Liver (tissue), 8 donors: ENCODE measurements at regions not wholly inside any gene's neighbourhood (a gene's known extent, or its start where the extent isn't known, plus 50 kb on each side); places are given as distances from the start of the nearest gene placed in this dataset.

Source experiments
- DNase-seq: peaks from one replicate; pipeline ENCODE4 v3.0.0-alpha.2; 2017; ENCODE audit warnings: low spot score
- H3K27ac ChIP-seq, 2 donors: one replicate each; pipeline ENCODE4 v1.7.0; 2013; ENCODE audit warnings: inconsistent platforms in 2 of 2, low read length in 2 of 2, control low read depth in 1 of 2, low read depth in 1 of 2, mild to moderate bottlenecking in 1 of 2
- H3K27me3 ChIP-seq, 4 donors: one replicate each; pipeline versions ENCODE4 v1.6.1 to v1.7.0; 2013; ENCODE audit warnings: low read length in 3 of 4, inconsistent platforms in 1 of 4, mild to moderate bottlenecking in 1 of 4, moderate library complexity in 1 of 4; ENCODE audit not compliant: control insufficient read depth in 4 of 4, insufficient read depth in 4 of 4
- H3K36me3 ChIP-seq, 4 donors: one replicate each; pipeline versions ENCODE4 v1.6.1 to v1.7.0; 2013; ENCODE audit warnings: low read length in 3 of 4, mild to moderate bottlenecking in 3 of 4, low read depth in 1 of 4, moderate library complexity in 1 of 4; ENCODE audit not compliant: control insufficient read depth in 4 of 4, insufficient read depth in 3 of 4
- H3K4me1 ChIP-seq, 4 donors: one replicate each; pipeline versions ENCODE4 v1.6.1 to v1.7.0; 2013; ENCODE audit warnings: low read length in 3 of 4, mild to moderate bottlenecking in 3 of 4, moderate library complexity in 1 of 4; ENCODE audit not compliant: control insufficient read depth in 4 of 4, insufficient read depth in 4 of 4
- H3K4me3 ChIP-seq, 3 donors: one replicate each; pipeline versions ENCODE4 v1.6.1 to v1.7.0; 2013; ENCODE audit warnings: low read length in 3 of 3, control low read depth in 1 of 3, low read depth in 1 of 3, mild to moderate bottlenecking in 1 of 3
- H3K9ac ChIP-seq, 2 donors: one replicate each; pipeline ENCODE4 v1.7.0; 2013; ENCODE audit warnings: low read length in 2 of 2, mild to moderate bottlenecking in 2 of 2, moderate library complexity in 2 of 2, control low read depth in 1 of 2, low read depth in 1 of 2
- H3K9me3 ChIP-seq, 4 donors: one replicate each; pipeline versions ENCODE4 v1.6.1 to v1.7.0; 2013; ENCODE audit warnings: low read length in 3 of 4; ENCODE audit not compliant: control insufficient read depth in 4 of 4
- EGR1 ChIP-seq, 2 donors: IDR thresholded peaks; 2 replicates each; pipeline ENCODE4 v1.6.1; 2016 to 2018; ENCODE audit warnings: antibody characterized with exemption in 2 of 2, low read depth in 2 of 2
- FOXA1 ChIP-seq: IDR thresholded peaks from 2 replicates; pipeline ENCODE4 v1.6.1; 2016; ENCODE audit warnings: antibody characterized with exemption
- FOXA2 ChIP-seq: IDR thresholded peaks from 2 replicates; pipeline ENCODE4 v1.6.1; 2016; ENCODE audit warnings: antibody characterized with exemption
- GABPA ChIP-seq, 2 donors: IDR thresholded peaks in 1 of 2; conservative IDR thresholded peaks in 1 of 2; 2 replicates each; pipeline ENCODE4 v1.6.1; 2016; ENCODE audit warnings: antibody characterized with exemption in 2 of 2, mild to moderate bottlenecking in 1 of 2, moderate library complexity in 1 of 2
- HNF4A ChIP-seq, 2 donors: conservative IDR thresholded peaks; 2 replicates each; pipeline ENCODE4 v1.6.1; 2016; ENCODE audit warnings: antibody characterized with exemption in 2 of 2, mild to moderate bottlenecking in 2 of 2
- HNF4G ChIP-seq: IDR thresholded peaks from 2 replicates; pipeline ENCODE4 v1.6.1; 2016; ENCODE audit warnings: antibody characterized with exemption
- JUND ChIP-seq, 2 donors: IDR thresholded peaks; 2 replicates each; pipeline ENCODE4 v1.6.1; 2016; ENCODE audit warnings: antibody characterized with exemption in 2 of 2
- NR2F2 ChIP-seq: IDR thresholded peaks from 2 replicates; pipeline ENCODE4 v1.6.1; 2016; ENCODE audit warnings: antibody characterized with exemption
- RAD21 ChIP-seq, 2 donors: IDR thresholded peaks; 2 replicates each; pipeline ENCODE4 v1.6.1; 2016; ENCODE audit warnings: antibody characterized with exemption in 2 of 2, mild to moderate bottlenecking in 2 of 2
- RXRA ChIP-seq, 2 donors: IDR thresholded peaks; 2 replicates each; pipeline ENCODE4 v1.6.1; 2017 to 2018; ENCODE audit warnings: antibody characterized with exemption in 2 of 2, mild to moderate bottlenecking in 1 of 2
- SP1 ChIP-seq: IDR thresholded peaks from 2 replicates; pipeline ENCODE4 v1.6.1; 2018; ENCODE audit warnings: antibody characterized with exemption, mild to moderate bottlenecking
- TAF1 ChIP-seq: conservative IDR thresholded peaks from 2 replicates; pipeline ENCODE4 v1.6.1; 2016; ENCODE audit warnings: antibody characterized with exemption, mild to moderate bottlenecking
- YY1 ChIP-seq: IDR thresholded peaks from 2 replicates; pipeline ENCODE4 v1.6.1; 2016; ENCODE audit warnings: antibody characterized with exemption, mild to moderate bottlenecking
- WGBS: extraction: QIAGEN DNeasy Blood & Tissue Kit; methylation state at CpG from one replicate; pipeline ENCODE4 v1.1.7; 2013; 5-methylcytosine and 5-hydroxymethylcytosine counted together
- TF ChIP-seq, protein P1 (sequence below): fragments of 150-350 bp; IDR thresholded peaks from 2 replicates; pipeline ENCODE4 v1.5.1; 2017; ENCODE audit warnings: improper control_type of control experiment, low read depth, low read length; ENCODE audit not compliant: missing input control
- TF ChIP-seq, protein P2 (sequence below): IDR thresholded peaks from 2 replicates; pipeline ENCODE4 v1.6.1; 2016; ENCODE audit warnings: antibody characterized with exemption
- TF ChIP-seq, protein P3 (sequence below): IDR thresholded peaks from 2 replicates; pipeline ENCODE4 v1.6.1; 2016; ENCODE audit warnings: antibody characterized with exemption, mild to moderate bottlenecking
- TF ChIP-seq, protein P4 (sequence below): IDR thresholded peaks from 2 replicates; pipeline ENCODE4 v1.6.1; 2016; ENCODE audit warnings: antibody characterized with exemption
- donor health status: healthy.
- donor health status: healthy.
- donor health status: healthy.
- donor health status: healthy.
- donor health status: healthy.

DNA sequence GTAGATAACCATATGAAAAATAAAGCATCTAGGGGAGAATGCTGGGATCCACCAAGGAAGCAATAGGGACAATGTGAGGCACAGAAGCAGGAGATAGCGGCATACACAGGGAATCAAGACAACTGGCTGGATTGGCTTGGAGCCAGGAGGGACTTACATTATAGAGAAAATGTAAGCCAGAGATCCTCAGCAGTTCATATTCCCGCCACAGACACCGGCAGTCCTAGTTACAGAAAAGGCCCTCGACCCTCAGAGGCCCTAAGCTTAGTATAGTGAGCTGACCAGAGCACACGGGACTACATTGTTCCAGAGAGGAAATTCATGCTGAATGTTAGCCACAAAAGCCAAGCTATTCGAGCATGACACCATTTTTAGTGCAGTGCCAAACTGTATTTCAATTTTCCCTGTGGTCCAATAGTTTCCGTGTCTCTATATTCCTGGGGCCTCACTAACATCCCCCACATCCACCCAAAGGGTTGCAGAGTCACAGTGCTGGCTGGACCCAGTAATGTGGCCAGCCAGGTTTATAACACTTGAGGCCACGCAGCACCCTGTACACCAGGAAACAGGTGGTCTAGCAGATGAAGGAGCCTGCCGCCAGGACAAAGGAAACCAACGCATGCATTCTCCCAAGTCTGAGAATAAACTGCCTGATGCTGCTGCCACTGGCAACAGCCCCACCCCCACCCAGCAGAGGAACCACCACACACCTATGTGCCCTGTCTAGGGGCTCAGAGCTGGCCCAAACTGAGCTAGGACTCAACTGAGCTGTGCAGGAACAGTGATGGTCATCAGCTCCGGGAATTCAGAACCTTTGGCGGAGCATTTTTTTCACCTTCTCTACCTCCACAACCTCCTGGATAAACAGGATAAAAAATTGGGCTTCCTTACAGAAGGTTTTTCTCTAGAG, 693.2 kb upstream of the CHD1 start:
- Histone ChIP-seq H3K9ac (no peak overlapping the region), H3K4me1 (no peaks in the 10 kb centered on the region), H3K4me3 (no peak overlapping the region), H3K27ac (no peak overlapping the region), H3K27me3 (no peaks in the 10 kb centered on the region), H3K9me3 (no peaks in the 10 kb centered on the region), H3K36me3 (no peaks in the 10 kb centered on the region)
- 73% methylated on average over 12 of the region's 12 CpGs for WGBS
- no peak for DNase-seq
- TF ChIP-seq, protein P1, sequence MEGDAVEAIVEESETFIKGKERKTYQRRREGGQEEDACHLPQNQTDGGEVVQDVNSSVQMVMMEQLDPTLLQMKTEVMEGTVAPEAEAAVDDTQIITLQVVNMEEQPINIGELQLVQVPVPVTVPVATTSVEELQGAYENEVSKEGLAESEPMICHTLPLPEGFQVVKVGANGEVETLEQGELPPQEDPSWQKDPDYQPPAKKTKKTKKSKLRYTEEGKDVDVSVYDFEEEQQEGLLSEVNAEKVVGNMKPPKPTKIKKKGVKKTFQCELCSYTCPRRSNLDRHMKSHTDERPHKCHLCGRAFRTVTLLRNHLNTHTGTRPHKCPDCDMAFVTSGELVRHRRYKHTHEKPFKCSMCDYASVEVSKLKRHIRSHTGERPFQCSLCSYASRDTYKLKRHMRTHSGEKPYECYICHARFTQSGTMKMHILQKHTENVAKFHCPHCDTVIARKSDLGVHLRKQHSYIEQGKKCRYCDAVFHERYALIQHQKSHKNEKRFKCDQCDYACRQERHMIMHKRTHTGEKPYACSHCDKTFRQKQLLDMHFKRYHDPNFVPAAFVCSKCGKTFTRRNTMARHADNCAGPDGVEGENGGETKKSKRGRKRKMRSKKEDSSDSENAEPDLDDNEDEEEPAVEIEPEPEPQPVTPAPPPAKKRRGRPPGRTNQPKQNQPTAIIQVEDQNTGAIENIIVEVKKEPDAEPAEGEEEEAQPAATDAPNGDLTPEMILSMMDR, result no peak
- TF ChIP-seq HNF4A (conservative IDR thresholded peaks at IDR 0.05) (no peak), SP1 (no peak), TAF1 (no peak), JUND (IDR thresholded peaks at IDR 0.05) (no peak), NR2F2 (no peak), YY1 (no peak), RAD21 (IDR thresholded peaks at IDR 0.05) (no peak), RXRA (IDR thresholded peaks at IDR 0.05) (no peak), HNF4G (no peak)
- TF ChIP-seq, protein P2, sequence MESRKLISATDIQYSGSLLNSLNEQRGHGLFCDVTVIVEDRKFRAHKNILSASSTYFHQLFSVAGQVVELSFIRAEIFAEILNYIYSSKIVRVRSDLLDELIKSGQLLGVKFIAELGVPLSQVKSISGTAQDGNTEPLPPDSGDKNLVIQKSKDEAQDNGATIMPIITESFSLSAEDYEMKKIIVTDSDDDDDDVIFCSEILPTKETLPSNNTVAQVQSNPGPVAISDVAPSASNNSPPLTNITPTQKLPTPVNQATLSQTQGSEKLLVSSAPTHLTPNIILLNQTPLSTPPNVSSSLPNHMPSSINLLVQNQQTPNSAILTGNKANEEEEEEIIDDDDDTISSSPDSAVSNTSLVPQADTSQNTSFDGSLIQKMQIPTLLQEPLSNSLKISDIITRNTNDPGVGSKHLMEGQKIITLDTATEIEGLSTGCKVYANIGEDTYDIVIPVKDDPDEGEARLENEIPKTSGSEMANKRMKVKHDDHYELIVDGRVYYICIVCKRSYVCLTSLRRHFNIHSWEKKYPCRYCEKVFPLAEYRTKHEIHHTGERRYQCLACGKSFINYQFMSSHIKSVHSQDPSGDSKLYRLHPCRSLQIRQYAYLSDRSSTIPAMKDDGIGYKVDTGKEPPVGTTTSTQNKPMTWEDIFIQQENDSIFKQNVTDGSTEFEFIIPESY, result no peak
- TF ChIP-seq, protein P3, sequence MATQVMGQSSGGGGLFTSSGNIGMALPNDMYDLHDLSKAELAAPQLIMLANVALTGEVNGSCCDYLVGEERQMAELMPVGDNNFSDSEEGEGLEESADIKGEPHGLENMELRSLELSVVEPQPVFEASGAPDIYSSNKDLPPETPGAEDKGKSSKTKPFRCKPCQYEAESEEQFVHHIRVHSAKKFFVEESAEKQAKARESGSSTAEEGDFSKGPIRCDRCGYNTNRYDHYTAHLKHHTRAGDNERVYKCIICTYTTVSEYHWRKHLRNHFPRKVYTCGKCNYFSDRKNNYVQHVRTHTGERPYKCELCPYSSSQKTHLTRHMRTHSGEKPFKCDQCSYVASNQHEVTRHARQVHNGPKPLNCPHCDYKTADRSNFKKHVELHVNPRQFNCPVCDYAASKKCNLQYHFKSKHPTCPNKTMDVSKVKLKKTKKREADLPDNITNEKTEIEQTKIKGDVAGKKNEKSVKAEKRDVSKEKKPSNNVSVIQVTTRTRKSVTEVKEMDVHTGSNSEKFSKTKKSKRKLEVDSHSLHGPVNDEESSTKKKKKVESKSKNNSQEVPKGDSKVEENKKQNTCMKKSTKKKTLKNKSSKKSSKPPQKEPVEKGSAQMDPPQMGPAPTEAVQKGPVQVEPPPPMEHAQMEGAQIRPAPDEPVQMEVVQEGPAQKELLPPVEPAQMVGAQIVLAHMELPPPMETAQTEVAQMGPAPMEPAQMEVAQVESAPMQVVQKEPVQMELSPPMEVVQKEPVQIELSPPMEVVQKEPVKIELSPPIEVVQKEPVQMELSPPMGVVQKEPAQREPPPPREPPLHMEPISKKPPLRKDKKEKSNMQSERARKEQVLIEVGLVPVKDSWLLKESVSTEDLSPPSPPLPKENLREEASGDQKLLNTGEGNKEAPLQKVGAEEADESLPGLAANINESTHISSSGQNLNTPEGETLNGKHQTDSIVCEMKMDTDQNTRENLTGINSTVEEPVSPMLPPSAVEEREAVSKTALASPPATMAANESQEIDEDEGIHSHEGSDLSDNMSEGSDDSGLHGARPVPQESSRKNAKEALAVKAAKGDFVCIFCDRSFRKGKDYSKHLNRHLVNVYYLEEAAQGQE, result no peak
- TF ChIP-seq, protein P4, sequence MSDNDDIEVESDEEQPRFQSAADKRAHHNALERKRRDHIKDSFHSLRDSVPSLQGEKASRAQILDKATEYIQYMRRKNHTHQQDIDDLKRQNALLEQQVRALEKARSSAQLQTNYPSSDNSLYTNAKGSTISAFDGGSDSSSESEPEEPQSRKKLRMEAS, result no peak

DNA sequence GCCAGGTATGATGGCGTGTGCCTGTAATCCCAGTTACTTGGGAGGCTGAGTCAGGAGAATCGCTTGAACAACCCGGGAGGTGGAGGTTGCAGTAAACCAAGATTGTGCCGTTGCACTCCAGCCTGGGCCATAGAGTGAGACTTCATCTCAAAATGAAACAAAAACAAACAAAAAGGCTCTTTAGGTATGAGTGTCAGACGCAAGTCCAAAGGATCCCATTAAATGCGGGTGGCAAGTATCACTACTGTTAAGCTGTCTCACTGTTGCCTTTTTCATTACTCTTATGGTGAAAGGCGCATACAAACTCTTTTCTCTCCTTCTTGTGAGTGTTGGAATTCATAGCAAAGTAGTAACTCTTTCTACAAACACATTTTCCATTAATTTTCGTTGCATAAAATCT, 688.5 kb upstream of the CHD1 start:
- H3K4me1 ChIP-seq, result no peaks in the 10 kb centered on the region
- no peaks in the 10 kb centered on the region for H3K36me3 ChIP-seq
- no peak overlapping the region for H3K4me3 ChIP-seq
- 82% methylated on average over 8 of the region's 8 CpGs for WGBS
- H3K27me3 ChIP-seq, result no peaks in the 10 kb centered on the region
- H3K27ac ChIP-seq, result no peak overlapping the region
- DNase-seq, result no peak
- no peak overlapping the region for H3K9ac ChIP-seq
- no peaks in the 10 kb centered on the region for H3K9me3 ChIP-seq
- TF ChIP-seq, protein P4, result no peak
- TF ChIP-seq NR2F2, result no peak
- TF ChIP-seq EGR1 (IDR thresholded peaks at IDR 0.05; ENCODE audit: low read depth in 2 of 2), result no peak
- TF ChIP-seq FOXA1, result no peak
- TF ChIP-seq TAF1, result no peak
- TF ChIP-seq, protein P1, result no peak
- no peak for TF ChIP-seq GABPA (IDR thresholded peaks at IDR 0.05 in 1 of 2, conservative IDR thresholded peaks at IDR 0.05 in 1 of 2)
- TF ChIP-seq HNF4A (conservative IDR thresholded peaks at IDR 0.05), result no peak
- no peak for TF ChIP-seq SP1
- TF ChIP-seq JUND (IDR thresholded peaks at IDR 0.05), result no peak
- no peak for TF ChIP-seq FOXA2
- no peak for TF ChIP-seq RAD21 (IDR thresholded peaks at IDR 0.05)
- no peak for TF ChIP-seq YY1
- no peak for TF ChIP-seq RXRA (IDR thresholded peaks at IDR 0.05)
- no peak for TF ChIP-seq HNF4G
- TF ChIP-seq, protein P2, result no peak
